Fibroblast of skin of right biceps (primary cell): ENCODE measurements at regions not wholly inside any gene's neighbourhood (a gene's known extent, or its start where the extent isn't known, plus 50 kb on each side); places are given as distances from the start of the nearest gene placed in this dataset.
"Not testable (repeated sequence)": the region's sequence is repeated elsewhere in the genome, so short reads cannot be mapped to it uniquely, and the experiment has no call there.

ENCODE experiments used
- DNase-seq: peaks from one replicate; pipeline ENCODE4 v3.0.0-alpha.2; 2013

- DNase-seq: no peak
These were observed 54.0 kb upstream of the ANKRD28 start for GRCh38 chr3:15851735-15852134.

DNA sequence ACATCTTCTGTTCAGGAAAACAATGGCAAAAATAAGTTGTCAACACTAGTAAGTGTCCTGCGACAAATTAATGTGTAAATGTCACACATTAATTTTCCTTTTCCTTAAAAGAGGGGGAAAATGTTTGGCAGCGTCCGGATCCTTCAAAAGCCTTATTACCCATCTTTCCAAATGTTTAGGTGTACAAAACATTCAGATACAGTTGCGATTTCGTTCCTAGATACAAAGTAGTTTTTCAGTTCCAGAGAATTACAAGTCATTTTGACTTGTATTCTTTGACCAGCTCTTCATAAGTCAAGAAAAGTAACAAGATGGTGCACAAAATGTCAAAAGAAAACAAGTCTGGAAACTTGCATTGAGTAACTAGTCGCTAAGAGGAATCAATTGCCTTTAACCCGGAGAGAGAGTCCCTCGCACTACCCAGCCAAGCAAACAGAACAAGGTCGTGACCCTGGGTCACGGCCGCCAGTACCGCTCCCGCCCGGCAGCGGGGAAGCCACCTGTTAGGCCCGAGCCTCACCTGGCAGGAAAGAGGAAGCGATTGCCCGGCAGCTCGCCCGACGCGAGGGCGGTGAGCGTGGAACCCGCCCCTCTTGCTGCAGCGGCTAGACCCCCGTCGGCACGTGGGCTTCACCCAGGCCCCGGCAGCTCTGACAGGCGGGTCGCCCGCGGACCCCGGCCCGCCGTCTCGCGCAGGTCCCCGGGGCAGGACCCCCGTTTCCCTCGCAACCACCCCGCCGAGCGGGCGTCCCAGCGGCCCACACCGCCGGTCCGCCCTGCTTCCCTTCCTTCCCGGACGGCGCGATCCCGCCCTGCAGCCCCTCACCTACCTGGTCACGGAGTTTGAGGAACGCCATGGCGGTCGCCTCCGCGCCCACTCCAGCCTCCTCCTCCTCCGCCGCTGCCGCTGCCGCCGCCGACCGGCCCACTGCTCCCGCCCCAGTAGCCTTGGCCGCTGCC is 61.0 kb upstream of the ANKRD28 start:
- DNase-seq: peak; percentile 4

GRCh38 chr3:15859507-15860013 is 61.8 kb upstream of the ANKRD28 start:
- peak; percentile 89 for DNase-seq

- DNase-seq: peak; percentile 49
These were observed 62.5 kb upstream of the ANKRD28 start for GRCh38 chr3:15860014-15860934.

DNA sequence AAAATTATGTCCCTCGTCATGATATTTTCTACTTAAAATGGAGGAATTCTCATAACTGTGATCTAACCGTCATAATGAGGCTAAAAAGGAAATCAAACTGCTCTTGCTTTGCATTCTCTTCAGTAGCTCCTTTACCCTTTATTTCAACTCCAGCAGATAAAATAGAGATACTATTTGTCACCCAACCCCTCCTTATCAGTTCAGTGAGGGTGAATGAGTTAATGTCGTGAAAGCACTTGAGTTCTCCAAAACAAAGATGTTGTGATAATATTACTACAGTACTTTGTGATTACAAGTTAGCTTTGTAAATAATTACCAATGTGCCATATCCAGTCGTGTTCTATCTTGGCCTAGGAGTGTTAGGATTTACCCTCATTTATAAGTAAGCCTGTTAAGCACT is 63.4 kb upstream of the ANKRD28 start:
- no peak for DNase-seq

DNA sequence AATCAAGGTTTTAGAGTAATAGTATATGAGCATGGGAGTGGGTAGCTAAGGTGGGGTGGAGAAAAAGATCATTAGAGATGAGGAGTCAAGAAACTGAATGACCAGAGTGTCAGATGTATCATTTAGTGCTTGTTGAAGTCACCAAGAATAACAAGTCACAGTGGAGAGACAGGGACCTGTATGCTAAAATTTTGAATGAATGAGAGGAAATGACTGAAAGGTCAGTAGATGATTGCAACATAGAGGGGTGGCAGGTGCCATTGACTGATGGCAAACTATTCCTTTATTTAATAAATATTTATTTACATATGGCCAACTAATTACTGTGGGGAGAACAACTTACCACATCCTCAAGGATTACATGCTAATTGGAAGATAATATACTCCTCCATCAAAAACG is 75.0 kb upstream of the ANKRD28 start:
- no peak for DNase-seq

GRCh38 chr3:15873415-15873814 is 75.6 kb upstream of the ANKRD28 start:
- no peak for DNase-seq

- DNase-seq: peak; percentile 90
These were observed 77.4 kb upstream of the ANKRD28 start for GRCh38 chr3:15875016-15875689.

DNA sequence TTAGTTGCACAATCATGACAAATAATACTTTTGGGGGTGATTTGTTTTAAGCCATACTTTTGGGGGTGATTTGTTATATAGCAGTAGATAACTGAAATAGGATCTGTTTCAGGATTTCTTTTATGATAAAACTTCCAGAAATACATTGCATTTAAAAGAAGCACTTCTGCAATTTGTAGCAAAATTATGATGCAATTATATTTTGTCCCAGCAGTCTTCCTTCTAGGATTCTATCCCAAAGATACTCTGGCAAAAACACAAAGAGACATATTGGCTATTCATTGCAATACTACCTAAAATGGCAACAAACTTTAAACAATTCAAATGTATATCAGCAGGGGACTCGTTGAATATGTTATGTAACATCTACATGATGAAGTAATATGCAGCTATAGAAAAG is 78.9 kb upstream of the ANKRD28 start:
- DNase-seq: no peak

- DNase-seq: no peak
These were observed 80.0 kb upstream of the ANKRD28 start for GRCh38 chr3:15877813-15878212.

DNA sequence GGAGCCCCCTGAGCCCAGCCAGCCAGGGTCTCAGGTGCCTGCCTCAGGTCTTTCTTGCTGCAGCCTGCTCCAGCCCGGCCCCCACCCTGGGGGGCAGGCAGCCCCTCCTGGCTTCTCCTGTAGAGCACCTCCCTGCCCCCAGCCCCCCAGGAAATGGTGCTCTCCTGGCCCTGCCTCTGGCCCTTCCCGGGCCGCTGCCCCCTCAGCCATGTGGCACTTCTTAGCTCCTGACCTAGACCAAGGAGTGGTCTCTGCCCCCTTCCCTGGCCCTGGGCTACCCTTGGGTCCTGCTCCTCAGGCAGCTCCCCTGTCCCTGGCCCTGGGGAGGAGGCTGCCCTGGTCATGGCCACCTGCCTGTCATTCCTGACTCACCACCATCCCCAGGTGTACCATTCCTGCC is 82.0 kb upstream of the ANKRD28 start:
- not testable (repeated sequence) for DNase-seq

DNA sequence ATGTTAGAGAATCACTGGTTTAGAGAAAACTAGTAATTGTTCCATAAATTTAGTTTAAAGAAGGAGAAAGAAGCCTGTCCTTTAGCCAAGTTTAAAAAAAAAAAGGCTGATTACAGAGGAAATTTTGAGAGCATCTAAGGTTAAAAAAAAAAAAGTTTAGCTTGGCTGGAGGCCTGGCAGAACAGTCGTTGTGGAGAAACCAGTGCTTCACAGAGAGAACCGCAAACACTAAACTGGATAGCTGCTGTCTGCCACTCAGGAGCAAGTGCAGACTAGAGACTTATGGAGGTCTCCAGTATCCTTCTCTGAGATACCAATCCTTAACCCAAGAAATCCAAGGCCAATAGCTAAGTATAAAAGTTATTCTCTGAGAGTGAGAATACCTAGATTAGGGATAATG is 84.8 kb upstream of the ANKRD28 start:
- DNase-seq: no peak

- no peak for DNase-seq
These were observed 86.4 kb upstream of the ANKRD28 start for GRCh38 chr3:15884132-15884531.

DNA sequence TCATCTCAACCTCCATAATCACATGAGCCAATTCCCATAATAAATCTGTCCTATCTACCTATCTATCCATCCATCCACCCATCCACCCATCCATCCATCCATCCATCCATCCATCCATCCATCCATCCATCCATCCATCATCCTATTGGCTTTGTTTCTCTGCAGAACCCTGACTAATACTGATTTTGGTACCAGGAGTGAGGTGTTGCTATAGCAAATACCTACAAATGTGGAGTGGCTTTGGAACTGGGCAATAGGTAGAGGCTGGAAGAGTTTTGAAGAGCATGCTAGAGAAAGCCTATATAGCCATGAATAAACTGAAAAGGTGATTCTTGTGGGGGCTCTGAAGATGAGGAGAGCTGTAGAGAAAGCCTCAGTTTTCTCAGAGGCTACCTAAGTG is 88.7 kb upstream of the ANKRD28 start:
- DNase-seq: no peak

DNA sequence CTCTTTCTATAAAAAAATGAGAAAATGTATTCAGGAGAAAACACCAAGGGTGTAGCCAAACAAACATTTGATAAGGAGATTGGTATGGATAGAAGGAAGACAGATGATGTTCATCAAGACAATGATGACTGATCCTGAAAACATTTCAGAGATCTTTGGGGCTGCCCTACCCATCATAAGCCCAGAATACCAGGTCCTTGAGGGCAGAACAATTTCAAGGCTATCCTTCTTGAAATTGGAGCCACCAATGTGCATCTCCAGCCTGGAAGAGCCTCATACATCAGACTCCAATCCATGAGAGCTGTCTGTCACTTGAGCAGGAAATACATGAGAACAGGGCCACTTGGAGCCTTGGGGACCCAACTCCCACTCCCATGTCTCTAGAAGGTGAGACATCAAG is 89.5 kb upstream of the ANKRD28 start:
- no peak for DNase-seq

DNA sequence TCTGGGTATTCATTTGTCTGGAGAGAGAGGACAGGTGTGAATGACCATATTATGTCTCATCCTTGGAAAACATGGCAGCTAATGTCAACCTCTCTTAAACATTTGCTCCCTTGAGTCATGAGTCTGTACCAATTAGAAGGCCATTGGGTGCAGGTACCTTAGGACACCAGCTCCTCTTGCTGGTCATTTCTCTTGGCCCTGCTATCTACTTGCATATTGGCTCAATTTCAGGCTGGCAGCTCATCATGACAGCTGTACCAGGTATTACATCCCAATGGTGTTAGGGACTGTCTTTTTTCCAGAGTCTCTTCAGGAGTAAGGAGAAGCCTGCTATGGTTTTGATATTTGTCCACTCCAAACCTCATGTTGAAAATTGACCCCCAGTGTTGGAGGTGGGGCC is 92.2 kb upstream of the ANKRD28 start:
- no peak for DNase-seq

GRCh38 chr3:15892311-15893227 is 94.8 kb upstream of the ANKRD28 start:
- DNase-seq: peak; percentile 73

DNA sequence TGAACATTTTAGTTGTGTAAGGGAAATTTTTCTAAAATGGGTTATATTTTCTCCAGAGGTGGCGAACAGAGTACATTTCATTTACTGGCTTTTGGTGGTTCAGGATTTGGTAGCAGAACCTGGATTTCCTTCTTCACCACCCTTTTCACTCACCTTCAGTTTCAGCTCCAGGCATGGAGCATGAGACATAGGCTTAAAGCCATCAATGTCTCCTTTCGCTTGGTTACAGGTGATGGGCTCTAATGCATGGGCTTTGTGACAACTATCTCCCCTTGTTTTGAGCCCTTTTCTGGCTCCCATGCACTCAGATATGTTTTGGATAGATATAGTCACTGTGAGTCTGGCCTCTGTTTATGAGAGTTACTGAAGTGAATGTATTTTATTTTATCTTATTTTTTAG is 96.6 kb upstream of the ANKRD28 start:
- DNase-seq: no peak

DNA sequence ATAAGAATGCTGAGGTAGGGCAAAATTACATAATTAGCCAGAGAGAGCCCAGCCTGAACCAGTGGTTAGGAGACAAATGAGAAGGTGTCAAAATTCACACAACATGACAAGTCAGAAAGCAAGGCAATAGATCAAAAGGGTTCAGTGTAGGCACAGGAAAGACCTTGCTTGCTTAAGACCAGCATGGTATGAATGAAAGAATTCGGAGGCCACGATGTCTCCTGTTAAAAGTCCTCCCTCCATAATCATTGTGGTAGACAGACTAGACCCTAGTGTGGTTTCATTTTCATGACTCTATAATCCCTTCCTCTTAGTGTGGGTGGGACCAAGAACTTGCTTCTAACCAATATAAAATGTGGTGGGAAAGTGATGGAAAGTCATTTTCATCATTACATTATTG is 98.7 kb upstream of the ANKRD28 start:
- DNase-seq: no peak

GRCh38 chr3:15899388-15899787 is 101.6 kb upstream of the ANKRD28 start:
- peak; percentile 93 for DNase-seq

- DNase-seq: peak; percentile 8
These were observed 105.4 kb upstream of the ANKRD28 start for GRCh38 chr3:15903164-15903563.
